ENCODE measurements at regions not wholly inside any gene's neighbourhood (a gene's known extent, or its start where the extent isn't known, plus 50 kb on each side); places are given as distances from the start of the nearest gene placed in this dataset.

- TF ChIP-seq GATA2 (IDR thresholded peaks at IDR 0.05; ENCODE audit: low read depth, low read length), result no peak
- no peak for TF ChIP-seq GATA3 (IDR thresholded peaks at IDR 0.05; ENCODE audit: low read depth, low read length)
These were observed 199.3 kb upstream of the GALNT2 start for GRCh38 chr1:229867726-229868125.

- TF ChIP-seq GATA2 (IDR thresholded peaks at IDR 0.05; ENCODE audit: low read depth, low read length), result no peak
- no peak for TF ChIP-seq GATA3 (IDR thresholded peaks at IDR 0.05; ENCODE audit: low read depth, low read length)
These were observed 197.8 kb upstream of the GALNT2 start for GRCh38 chr1:229869240-229869639.

GRCh38 chr1:229869687-229870086 lies 197.4 kb upstream of the GALNT2 start:
- TF ChIP-seq GATA3 (IDR thresholded peaks at IDR 0.05; ENCODE audit: low read depth, low read length), result no peak
- TF ChIP-seq GATA2 (IDR thresholded peaks at IDR 0.05; ENCODE audit: low read depth, low read length), result no peak

GRCh38 chr1:229870381-229870780 lies 196.7 kb upstream of the GALNT2 start:
- TF ChIP-seq GATA3 (IDR thresholded peaks at IDR 0.05; ENCODE audit: low read depth, low read length) (no peak), GATA2 (IDR thresholded peaks at IDR 0.05; ENCODE audit: low read depth, low read length) (no peak)

- no peak for TF ChIP-seq GATA2 (IDR thresholded peaks at IDR 0.05; ENCODE audit: low read depth, low read length)
- no peak for TF ChIP-seq GATA3 (IDR thresholded peaks at IDR 0.05; ENCODE audit: low read depth, low read length)
These were observed 195.9 kb upstream of the GALNT2 start for GRCh38 chr1:229871078-229871676.

GRCh38 chr1:229874136-229874535 lies 192.9 kb upstream of the GALNT2 start:
- no peak for TF ChIP-seq GATA2 (IDR thresholded peaks at IDR 0.05; ENCODE audit: low read depth, low read length)
- TF ChIP-seq GATA3 (IDR thresholded peaks at IDR 0.05; ENCODE audit: low read depth, low read length), result no peak

GRCh38 chr1:229874609-229875008 lies 192.4 kb upstream of the GALNT2 start:
- TF ChIP-seq GATA2 (IDR thresholded peaks at IDR 0.05; ENCODE audit: low read depth, low read length) (no peak), GATA3 (IDR thresholded peaks at IDR 0.05; ENCODE audit: low read depth, low read length) (no peak)

GRCh38 chr1:229875086-229875485 lies 192.0 kb upstream of the GALNT2 start:
- TF ChIP-seq GATA2 (IDR thresholded peaks at IDR 0.05; ENCODE audit: low read depth, low read length), result no peak
- TF ChIP-seq GATA3 (IDR thresholded peaks at IDR 0.05; ENCODE audit: low read depth, low read length), result no peak

- TF ChIP-seq GATA3 (IDR thresholded peaks at IDR 0.05; ENCODE audit: low read depth, low read length) (no peak), GATA2 (IDR thresholded peaks at IDR 0.05; ENCODE audit: low read depth, low read length) (no peak)
These were observed 187.3 kb upstream of the GALNT2 start for GRCh38 chr1:229879746-229880145.

- TF ChIP-seq GATA3 (IDR thresholded peaks at IDR 0.05; ENCODE audit: low read depth, low read length) (no peak), GATA2 (IDR thresholded peaks at IDR 0.05; ENCODE audit: low read depth, low read length) (no peak)
These were observed 186.5 kb upstream of the GALNT2 start for GRCh38 chr1:229880271-229881170.

- no peak for TF ChIP-seq GATA2 (IDR thresholded peaks at IDR 0.05; ENCODE audit: low read depth, low read length)
- no peak for TF ChIP-seq GATA3 (IDR thresholded peaks at IDR 0.05; ENCODE audit: low read depth, low read length)
These were observed 184.4 kb upstream of the GALNT2 start for GRCh38 chr1:229882621-229883020.

- TF ChIP-seq GATA3 (IDR thresholded peaks at IDR 0.05; ENCODE audit: low read depth, low read length), result no peak
These were observed 183.4 kb upstream of the GALNT2 start for GRCh38 chr1:229883504-229884200.

- TF ChIP-seq GATA2 (IDR thresholded peaks at IDR 0.05; ENCODE audit: low read depth, low read length), result no peak
These were observed 182.3 kb upstream of the GALNT2 start for GRCh38 chr1:229884765-229885164.

- TF ChIP-seq GATA3 (IDR thresholded peaks at IDR 0.05; ENCODE audit: low read depth, low read length) (no peak), GATA2 (IDR thresholded peaks at IDR 0.05; ENCODE audit: low read depth, low read length) (no peak)
These were observed 181.2 kb upstream of the GALNT2 start for GRCh38 chr1:229885568-229886495.
